ENCODE measurements at regions not wholly inside any gene's neighbourhood (a gene's known extent, or its start where the extent isn't known, plus 50 kb on each side); places are given as distances from the start of the nearest gene placed in this dataset.

GRCh38 chr4:137209240-137209639 lies 323.1 kb downstream of the PCDH18 start:
- no peak for DNase-seq (ENCODE audit: low read depth in 2 of 3, low spot score in 2 of 3)

GRCh38 chr4:137206781-137207180 lies 325.5 kb downstream of the PCDH18 start:
- DNase-seq (ENCODE audit: low read depth in 2 of 3, low spot score in 2 of 3), result no peak

- no peak for DNase-seq (ENCODE audit: low read depth in 2 of 3, low spot score in 2 of 3)
Observed at GRCh38 chr4:137203601-137204000, 328.7 kb downstream of the PCDH18 start.

GRCh38 chr4:137200322-137200721 lies 332.0 kb downstream of the PCDH18 start:
- no peak for DNase-seq (ENCODE audit: low read depth in 2 of 3, low spot score in 2 of 3)

- no peak for DNase-seq (ENCODE audit: low read depth in 2 of 3, low spot score in 2 of 3)
Observed at GRCh38 chr4:137198791-137199190, 333.5 kb downstream of the PCDH18 start.

- DNase-seq (ENCODE audit: low read depth in 2 of 3, low spot score in 2 of 3), result no peak
Observed at GRCh38 chr4:137194670-137195069, 337.6 kb downstream of the PCDH18 start.

- no peak for DNase-seq (ENCODE audit: low read depth in 2 of 3, low spot score in 2 of 3)
Observed at GRCh38 chr4:137193564-137193963, 338.7 kb downstream of the PCDH18 start.

GRCh38 chr4:137181293-137181899 lies 350.9 kb downstream of the PCDH18 start:
- DNase-seq (ENCODE audit: low read depth in 2 of 3, low spot score in 2 of 3), result no peak

GRCh38 chr4:137180349-137180748 lies 351.9 kb downstream of the PCDH18 start:
- DNase-seq (ENCODE audit: low read depth in 2 of 3, low spot score in 2 of 3), result no peak

- DNase-seq (ENCODE audit: low read depth in 2 of 3, low spot score in 2 of 3), result no peak
Observed at GRCh38 chr4:137156807-137157206, 375.5 kb downstream of the PCDH18 start.

- DNase-seq (ENCODE audit: low read depth in 2 of 3, low spot score in 2 of 3), result no peak
Observed at GRCh38 chr4:137156054-137156453, 376.2 kb downstream of the PCDH18 start.

- DNase-seq (ENCODE audit: low read depth in 2 of 3, low spot score in 2 of 3), result no peak
Observed at GRCh38 chr4:137131201-137131600, 401.1 kb downstream of the PCDH18 start.

- no peak for DNase-seq (ENCODE audit: low read depth in 2 of 3, low spot score in 2 of 3)
Observed at GRCh38 chr4:137129845-137130244, 402.4 kb downstream of the PCDH18 start.

- DNase-seq (ENCODE audit: low read depth in 2 of 3, low spot score in 2 of 3), result no peak
Observed at GRCh38 chr4:137129441-137129840, 402.9 kb downstream of the PCDH18 start.

GRCh38 chr4:137125011-137125410 lies 407.3 kb downstream of the PCDH18 start:
- no peak for DNase-seq (ENCODE audit: low read depth in 2 of 3, low spot score in 2 of 3)

- no peak for DNase-seq (ENCODE audit: low read depth in 2 of 3, low spot score in 2 of 3)
Observed at GRCh38 chr4:137124278-137124932, 407.9 kb downstream of the PCDH18 start.

GRCh38 chr4:137122876-137123275 lies 409.4 kb downstream of the PCDH18 start:
- no peak for DNase-seq (ENCODE audit: low read depth in 2 of 3, low spot score in 2 of 3)

GRCh38 chr4:137116144-137116543 lies 416.1 kb downstream of the PCDH18 start:
- no peak for DNase-seq (ENCODE audit: low read depth in 2 of 3, low spot score in 2 of 3)

- no peak for DNase-seq (ENCODE audit: low read depth in 2 of 3, low spot score in 2 of 3)
Observed at GRCh38 chr4:137106733-137107132, 425.6 kb downstream of the PCDH18 start.

- no peak for DNase-seq (ENCODE audit: low read depth in 2 of 3, low spot score in 2 of 3)
Observed at GRCh38 chr4:137106287-137106686, 426.0 kb downstream of the PCDH18 start.

GRCh38 chr4:137090951-137091350 lies 441.3 kb downstream of the PCDH18 start:
- no peak for DNase-seq (ENCODE audit: low read depth in 2 of 3, low spot score in 2 of 3)

- no peak for DNase-seq (ENCODE audit: low read depth in 2 of 3, low spot score in 2 of 3)
Observed at GRCh38 chr4:137083571-137084135, 448.6 kb downstream of the PCDH18 start.

- DNase-seq (ENCODE audit: low read depth in 2 of 3, low spot score in 2 of 3), result no peak
Observed at GRCh38 chr4:137082061-137082460, 450.2 kb downstream of the PCDH18 start.

Data from activated CD8-positive, alpha-beta memory T cell treated with anti-CD3 and anti-CD28 coated beads for 48 hours (primary cell).